RCC 7860 (cell line): ENCODE measurements at regions not wholly inside any gene's neighbourhood (a gene's known extent, or its start where the extent isn't known, plus 50 kb on each side); places are given as distances from the start of the nearest gene placed in this dataset.

Source experiments
- DNase-seq: peaks from one replicate; pipeline ENCODE4 v3.0.0-alpha.2; 2015; ENCODE audit warnings: low spot score
- FAIRE-seq: peaks from 2 replicates; lab custom pipeline; 2012; peaks lifted over from hg19 to GRCh38; lab: Jason Lieb, UNC

DNA sequence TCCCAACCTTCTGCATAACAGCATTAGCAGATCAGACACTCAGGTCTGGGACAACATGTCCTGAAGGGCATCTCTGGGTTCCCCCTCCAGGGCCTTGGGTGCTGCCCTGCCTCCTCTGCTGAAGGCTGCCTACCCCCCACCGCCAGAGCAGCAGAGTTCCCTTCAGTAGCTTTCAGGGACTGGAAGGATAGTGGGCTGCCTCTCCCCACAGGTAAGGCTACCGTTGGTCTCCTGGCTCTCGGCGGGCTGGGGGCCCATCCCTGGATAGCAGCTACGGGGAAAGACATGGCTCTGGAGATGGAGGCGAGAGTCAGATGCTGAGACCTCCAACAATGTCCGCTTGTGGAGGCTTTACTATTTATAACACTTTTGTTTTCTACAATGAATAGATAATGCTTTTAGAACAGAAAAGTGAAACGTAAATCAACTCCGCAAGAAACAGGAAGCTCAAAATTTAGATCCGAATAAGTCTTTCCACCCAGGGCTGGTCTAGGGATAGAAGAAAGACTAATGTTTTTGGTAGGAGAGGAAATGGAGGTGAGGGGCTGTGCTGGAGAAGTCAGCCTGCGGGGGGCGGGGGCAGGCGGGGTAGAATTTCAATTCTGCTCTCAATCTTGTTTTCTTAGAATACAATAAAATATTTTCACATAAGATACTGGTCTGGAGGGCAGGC is 58.4 kb downstream of the ARL4C start:
- FAIRE-seq = no peak
- no peak for DNase-seq

DNA sequence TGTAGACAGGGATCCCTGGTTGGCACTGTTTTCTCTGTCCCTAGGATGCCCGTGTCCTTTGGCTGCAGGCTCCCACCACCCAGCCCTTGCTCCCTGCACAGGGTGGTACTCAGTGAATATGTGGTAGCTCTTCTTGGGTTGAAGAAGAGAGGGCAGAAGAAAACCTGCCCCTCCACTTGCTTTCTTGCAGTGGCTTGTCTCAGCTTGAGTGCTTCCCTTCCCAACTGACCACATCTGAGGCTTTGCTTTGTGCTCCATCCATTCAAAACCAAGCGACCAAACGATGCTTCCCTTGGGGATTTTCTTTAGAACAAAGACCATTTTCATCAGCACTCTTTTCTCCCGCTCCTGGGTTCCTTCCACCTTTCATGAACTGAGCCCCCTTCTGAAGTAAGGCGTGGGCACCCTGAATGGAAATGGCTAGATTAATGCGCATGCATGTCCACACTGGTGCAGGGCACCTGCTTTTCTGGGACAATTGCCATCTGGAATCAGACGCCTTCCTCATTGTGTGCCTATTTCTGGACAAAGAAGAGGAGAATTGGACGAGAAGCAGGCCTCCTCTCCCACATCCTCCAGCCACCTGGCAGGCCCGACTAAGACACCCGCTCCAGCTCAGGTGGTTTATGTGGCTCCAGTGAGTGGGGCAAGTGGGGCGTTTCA is 59.1 kb downstream of the ARL4C start:
- FAIRE-seq = no peak
- no peak for DNase-seq

DNA sequence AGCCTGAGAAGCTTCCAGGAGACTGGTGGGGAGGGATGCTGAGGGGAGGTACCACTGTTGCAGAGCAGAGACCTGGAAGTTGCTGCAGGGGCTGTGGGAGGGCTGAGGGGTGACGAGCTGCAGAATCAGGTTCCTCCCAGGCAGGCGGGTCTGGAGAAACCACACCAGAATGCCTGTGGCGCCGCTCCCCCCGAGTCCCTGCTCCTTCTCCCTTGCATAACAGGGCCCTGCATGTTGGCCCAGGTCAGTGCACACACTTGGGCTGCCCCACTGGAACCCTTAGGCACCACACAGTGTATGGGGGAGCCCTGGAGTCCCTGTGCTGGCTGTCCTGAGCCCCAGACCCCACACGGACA is 60.4 kb downstream of the ARL4C start:
- FAIRE-seq (no peak), DNase-seq (no peak)

DNA sequence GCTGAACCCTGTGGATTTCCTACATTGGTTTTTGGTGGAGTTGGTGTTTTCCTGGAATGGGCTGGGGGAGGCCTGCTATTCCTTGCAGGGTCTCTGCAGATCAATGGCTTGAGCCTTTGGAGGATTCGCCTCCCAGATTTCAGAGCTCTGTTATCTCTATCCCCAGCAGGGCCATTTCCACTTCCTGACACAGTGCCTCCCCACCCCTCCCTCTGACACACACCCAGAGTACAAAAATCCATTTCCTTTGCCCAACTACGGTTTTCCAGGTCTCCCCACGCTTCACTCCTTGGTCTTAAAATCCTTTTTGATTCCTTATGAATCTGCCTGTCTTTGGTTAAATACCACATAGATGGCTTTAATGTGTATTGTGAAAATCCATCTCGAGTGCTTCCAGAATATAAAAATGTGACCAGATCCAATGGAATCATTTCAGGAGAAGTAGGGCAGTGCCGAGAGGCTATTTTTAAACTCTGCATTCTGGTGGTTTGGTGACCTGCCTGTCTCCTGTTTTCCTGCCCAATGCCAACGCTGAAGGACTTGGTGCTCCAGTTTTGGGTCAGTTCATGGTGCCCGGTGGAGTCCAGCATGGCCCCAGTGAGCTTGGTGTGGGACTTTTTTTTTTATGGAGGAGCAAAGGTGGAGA is 60.9 kb downstream of the ARL4C start:
- no peak for FAIRE-seq

DNA sequence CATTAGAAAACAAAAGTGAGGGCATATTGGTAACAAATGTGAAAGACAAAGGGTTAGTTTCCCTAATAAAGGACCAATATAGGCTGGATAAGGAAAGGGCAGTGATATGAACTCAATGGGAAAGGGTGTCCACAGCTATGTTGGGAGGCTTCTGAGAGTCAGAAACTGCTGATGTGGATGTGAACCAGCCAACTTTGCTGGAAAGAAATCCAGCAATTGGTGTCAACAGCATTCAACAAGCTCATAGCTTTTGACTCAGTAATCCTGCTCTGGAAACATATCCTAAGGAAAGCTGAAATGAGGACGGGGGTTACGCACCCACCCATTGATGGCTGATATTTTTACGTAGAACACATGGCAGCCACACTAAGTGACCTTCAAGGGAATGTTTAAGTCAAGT is 63.7 kb downstream of the ARL4C start:
- no peak for DNase-seq
- no peak for FAIRE-seq

More for the DNA sequence above, 60.9 kb downstream of the ARL4C start:
- DNase-seq = no peak

DNA sequence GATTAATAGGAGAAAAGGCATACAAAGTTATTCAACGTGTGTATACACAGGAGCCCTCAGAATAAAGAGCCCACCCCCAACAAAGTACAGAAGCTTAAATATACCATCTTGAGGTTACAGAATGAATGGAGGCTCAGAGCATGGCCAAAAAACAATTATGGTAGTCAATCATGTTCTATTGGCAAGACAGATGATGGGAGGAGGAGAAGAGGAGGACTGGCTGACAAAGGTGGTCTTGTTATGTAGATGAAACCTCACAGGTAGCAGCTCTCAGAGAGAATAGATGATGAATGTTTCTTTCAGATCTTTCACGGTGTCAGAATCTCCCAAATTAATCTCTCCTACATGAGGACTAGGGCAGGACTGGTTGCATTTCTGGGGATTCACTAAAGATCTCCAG is 66.0 kb downstream of the ARL4C start:
- DNase-seq (no peak), FAIRE-seq (no peak)

DNA sequence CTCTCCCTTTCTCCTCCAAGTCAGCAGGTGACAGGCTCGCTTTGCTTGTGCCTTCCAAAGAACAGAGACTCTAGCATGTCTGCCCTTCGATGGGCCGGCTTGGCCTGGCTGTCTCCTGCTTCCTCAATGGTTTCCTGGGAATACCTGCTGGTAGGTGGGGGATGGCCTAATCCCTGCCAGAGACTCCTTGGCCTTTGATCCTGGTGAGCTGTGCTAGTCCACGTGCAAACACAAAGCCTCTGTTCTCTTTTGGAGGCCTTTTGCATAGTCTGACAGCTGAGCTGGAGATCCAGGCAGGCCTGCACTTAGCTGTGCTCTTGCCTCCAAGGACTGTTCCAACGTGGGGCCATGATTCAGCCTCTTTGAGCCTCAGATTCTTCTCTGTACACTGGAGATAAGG is 67.6 kb downstream of the ARL4C start:
- no peak for DNase-seq
- FAIRE-seq = no peak

DNA sequence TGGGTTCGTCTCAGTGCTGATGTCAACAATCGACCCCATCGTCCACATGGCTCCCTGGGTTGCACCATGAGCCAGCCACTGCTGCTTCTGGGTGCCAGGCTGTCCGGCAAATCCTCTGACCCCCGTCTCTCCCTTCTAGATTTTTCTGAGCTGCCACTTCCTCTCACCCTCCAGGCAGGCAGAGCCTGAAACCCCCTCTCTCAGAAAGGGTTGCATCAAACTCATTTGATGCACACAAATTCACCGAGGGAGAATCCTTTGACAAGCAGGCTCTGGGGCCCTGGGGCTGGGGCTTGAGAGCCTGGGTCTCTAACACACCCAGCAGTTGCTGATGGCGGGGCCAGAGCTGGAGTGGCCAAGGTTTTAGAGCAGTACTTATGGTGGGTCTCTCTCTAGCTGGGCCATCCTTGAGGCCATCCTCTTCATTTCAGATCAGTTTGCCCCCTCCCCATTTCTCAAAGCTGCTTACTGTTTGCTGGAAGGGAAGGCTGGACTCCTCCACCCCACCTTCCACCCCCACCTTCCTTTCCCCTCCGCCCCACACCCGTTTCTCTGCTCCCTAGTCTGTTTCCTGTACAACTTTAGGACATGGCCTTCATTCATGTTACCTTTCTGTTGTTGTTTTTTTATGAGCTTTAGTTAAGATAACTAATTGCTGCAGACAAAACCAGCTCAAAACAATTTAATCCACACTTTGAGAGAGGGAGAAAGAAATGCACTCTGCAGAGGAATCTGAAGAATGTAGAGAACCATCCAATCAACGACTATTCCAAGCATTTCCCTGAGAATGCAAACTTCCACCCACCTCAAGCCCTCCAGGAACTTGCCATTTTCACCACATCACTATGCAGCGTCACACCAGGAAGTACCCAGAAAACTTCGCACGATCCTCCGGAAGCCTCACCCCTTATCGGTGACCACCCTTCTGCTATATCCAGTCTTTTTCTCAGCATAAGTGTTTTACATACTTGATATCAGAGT is 69.5 kb downstream of the ARL4C start:
- DNase-seq (peak; percentile 32), FAIRE-seq (no peak)

DNA sequence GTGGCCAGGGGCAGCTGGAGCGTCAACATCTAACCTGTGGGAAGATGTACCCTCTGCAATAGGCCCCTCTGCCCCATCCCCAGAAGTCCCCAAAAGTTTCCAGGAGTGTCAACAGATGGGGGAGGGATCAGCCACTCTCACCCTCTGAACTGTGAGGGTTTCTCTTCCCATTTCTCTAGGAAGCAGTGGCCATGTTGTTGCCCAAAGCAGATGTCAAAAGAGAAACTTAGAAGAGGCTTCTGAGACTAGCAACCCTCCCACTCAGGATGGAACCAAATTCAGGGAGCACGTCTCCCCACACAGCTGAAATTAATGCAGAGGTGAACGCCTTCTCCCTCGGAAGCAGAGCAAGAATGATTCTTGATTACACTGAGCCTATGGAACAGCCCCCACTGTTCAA is 70.3 kb downstream of the ARL4C start:
- DNase-seq (no peak), FAIRE-seq (no peak)

DNA sequence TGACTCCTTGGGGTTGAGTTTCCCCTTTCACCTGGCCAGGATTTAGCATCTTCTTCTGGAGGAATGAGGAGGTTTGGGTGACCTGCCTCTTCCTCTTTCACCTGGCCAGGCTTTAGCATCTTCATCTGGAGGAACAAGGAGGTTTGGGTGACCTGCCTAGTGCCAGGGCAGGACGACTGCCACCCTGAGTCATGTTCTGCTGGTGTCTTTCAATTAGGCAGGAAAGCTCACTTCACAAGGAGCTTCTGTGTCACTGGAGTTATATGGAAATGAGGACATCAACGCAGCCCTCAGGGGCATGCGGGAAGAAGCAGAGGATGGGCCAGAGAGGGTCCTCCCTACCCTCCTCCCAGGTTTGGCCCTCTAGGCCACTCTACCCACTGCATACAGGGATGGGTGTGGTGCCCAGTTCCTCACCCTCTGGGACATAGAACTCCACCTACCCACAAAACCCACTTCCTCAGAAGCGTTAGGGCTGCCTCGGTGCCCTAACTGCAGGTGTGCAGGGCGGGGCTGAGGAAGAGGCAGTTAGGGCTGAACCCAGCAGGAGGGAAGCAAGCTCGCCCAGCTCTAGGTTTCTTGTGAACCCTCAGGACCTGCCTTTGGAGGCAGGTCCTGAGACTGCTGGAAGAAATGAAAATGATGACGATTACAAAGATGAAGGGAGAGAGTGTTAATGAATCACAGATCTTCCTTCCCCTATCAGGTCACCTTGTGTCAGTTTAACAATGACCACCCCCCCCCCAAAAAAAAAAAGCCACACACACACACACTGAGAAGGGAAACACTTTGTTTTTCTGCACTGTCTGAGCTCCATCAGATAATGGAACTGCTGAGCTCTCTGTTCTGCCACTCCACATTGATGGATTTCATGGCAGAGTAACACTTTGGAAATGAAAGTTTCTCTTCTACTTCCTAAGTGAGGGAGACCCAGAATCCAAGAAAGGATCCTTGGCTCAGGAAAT is 71.0 kb downstream of the ARL4C start:
- DNase-seq (no peak), FAIRE-seq (no peak)

DNA sequence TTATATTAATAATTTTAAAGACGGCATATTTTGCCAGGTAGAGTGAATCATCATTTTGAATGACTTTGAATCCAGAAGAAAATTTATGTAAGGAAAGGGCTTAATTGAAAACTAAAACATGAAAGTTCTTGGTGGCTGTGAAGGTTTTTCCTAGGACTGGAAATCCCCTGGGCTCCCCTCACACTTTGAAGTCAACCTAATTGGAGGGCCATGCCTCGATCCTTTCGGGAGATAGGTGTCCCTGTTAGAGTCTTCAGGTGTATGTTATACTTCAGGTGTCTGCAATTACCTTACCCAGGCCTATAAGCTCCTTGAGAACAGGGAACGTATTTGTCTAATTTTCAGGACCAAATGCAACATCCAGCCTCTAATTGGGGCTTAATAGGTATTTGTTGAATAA is 73.0 kb downstream of the ARL4C start:
- no peak for FAIRE-seq
- no peak for DNase-seq

DNA sequence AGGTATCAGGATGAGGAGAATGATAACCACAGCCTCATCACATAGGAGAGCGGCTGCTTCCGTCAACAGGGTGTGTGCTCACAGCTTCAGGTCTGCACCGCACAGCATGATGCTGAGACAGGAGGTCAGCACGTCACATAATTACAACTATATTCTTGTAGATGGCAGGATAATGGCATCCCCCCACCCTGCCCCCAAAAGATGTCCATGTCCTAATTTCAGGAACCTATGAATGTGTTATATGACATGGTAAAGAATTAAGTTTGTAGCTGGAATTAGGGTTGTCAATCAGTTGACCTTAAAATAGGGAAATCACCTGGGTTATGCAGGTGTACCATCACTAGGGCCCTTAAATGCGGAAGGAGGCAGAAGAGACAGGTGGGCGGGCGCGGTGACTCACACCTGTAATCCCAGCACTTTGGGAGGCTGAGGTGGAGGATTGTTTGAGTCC is 73.9 kb downstream of the ARL4C start:
- DNase-seq (no peak), FAIRE-seq (no peak)

DNA sequence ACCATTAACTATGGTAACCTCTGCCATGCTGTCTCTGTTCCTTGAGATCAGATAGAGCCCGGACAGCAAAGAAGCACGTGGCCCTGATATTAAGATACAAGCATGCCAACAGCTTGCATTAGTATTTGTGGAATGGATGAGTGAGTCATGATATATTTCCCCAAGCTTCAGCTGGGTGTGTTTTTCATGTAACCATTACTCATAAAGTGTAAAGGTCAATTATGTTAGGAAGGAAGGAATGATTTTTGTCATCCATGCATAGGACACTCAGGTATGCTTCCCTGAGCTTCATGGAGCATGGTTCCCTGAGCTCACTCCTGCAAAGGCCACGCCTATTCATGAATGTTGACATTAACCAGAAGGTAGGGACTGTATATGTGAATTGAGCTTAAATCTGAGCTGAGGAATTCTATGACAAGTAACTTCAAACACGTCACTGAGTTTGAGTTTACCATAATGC is 74.6 kb downstream of the ARL4C start:
- peak; percentile 96 for FAIRE-seq
- DNase-seq = peak; percentile 95

DNA sequence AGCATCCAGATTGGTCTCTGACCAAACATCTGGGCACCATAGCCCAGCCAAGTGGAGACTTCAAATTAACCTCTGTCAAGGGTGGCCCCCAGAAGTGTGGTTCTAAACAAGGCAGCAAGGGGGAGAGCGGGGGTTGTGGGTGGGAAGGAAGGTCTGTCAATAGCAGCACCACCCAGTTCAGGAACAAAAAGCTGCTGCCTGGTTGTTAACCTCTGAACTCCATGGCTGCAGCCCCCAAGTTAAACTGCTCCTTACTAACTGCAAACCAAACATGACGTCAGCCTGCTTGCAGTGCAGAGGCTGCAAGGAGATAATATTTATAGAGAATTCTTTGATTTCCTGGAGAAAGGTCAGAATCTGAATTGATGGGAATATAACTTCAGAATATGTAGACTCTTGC is 76.5 kb downstream of the ARL4C start:
- DNase-seq (no peak), FAIRE-seq (no peak)

DNA sequence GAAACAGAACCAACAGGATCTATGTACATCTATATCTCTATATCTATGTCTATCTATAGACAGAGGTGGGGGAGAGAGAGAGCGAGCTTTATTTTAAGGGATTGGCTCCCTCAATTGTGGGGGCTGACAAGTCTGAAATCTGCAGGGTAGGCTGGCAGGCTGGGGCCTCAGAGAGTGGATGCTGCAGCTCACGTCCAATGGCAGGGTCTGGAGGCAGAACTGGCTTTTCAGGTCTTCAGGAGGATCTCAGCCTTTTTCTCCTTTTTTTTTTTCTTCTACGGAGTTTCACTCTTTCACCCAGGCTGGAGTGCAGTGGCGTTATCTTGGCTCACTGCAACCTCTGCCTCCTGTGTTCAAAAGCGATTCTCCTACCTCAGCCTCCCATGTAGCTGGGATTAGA is 77.2 kb downstream of the ARL4C start:
- DNase-seq (no peak), FAIRE-seq (no peak)

DNA sequence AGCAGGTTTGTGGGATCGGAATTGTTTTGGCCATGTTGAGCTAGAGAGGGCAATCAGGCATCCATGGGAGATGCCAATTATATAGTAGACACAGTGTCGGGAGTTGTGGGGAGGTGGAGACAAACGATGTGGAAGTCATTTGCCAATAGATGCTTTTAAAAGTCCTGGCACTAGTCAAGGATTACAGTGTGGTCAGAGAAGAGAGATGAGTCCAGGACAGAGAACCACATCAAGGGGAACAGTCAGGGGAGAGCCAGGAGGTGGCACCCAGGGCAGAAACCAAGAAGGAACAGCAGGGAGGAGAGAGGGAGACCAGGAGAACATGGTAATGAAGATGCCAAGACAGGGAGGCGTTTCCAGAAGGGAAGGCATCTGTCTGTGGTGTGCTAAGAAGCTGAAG is 81.2 kb downstream of the ARL4C start:
- DNase-seq = no peak
- FAIRE-seq = no peak

DNA sequence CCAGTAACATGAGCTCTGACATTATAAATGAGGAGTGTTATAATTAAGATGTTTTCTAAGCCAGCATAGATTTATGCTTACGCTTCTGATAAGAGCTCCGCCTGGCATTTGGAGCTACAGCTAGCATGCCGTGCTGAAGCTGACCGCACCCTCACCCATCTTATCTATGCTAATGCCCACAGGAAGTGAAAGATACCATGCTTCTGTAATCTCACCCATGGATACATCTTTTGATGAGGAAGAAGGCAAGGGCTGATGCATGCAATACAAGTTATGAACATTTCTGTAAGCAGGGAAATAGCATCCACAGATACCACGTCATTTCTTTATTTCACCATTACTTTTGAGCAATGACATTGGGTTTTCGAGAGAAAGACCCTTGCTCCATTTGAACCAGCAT is 82.3 kb downstream of the ARL4C start:
- DNase-seq = no peak
- FAIRE-seq = no peak

DNA sequence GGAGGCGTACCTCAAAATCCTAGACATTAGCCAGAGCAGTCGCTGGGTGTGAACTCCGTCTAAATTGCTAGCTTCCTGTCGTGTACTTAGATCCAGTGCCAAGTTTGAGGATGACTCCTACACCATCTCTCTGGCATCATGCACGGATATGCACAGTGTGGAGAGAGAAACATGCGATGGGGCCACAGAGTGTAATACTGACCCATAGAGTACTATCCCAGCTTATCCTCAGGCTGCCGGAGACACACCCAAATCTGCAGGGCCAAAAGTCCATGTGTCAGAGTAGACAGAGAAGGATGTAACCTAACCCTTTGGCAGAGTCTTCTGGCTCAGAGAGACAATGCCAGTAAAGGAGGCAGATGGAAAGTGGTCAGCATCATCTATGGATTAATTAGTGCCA is 84.2 kb downstream of the ARL4C start:
- DNase-seq (no peak), FAIRE-seq (no peak)

DNA sequence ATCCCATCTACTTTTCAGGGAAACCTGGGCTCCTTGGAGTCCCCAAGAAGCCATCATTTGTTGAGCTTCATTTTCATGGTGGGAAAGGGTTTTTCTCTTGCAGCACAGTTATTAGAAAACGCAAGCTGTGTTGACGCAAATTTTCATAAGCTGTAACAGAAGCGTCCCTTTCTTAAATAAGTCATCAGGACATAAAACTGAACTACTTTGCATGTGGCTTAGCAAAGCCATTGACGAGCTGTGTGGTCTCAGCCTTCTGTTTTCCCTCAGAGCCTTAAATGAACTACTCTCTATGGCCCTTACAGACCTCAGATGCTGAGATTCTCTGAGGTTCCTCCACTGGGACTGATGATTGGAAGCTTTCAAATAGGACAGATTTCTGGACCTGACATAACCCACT is 85.1 kb downstream of the ARL4C start:
- no peak for FAIRE-seq
- no peak for DNase-seq

DNA sequence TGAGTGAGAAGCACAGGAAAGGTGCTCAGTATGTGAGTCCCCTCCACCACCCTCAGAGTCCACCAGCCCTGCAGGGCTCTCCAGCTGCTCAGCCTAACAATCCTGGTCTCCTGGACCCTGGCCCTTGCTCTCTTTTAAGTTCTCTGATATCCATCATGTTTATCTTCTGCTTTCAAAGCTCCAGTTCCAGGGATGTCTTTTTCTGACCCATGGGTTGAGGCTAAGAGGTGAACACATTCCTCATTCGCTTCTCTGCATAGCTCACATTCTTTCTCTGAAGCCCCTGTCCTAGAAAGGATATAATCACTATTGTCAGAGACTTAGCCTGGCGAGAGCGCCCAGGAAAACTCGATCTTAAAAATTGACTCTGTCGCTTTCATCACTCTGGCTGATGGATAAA is 86.4 kb downstream of the ARL4C start:
- DNase-seq = no peak
- no peak for FAIRE-seq
